Endothelial cell of hepatic sinusoid (primary cell): ENCODE measurements at regions not wholly inside any gene's neighbourhood (a gene's known extent, or its start where the extent isn't known, plus 50 kb on each side); places are given as distances from the start of the nearest gene placed in this dataset.
"Not testable (repeated sequence)": the region's sequence is repeated elsewhere in the genome, so short reads cannot be mapped to it uniquely, and the experiment has no call there.

ENCODE experiments used
- in situ Hi-C: cut with HindIII; loops from 2 replicates; pipeline ENCODE4 v1.10.0; 2017; ENCODE audit warnings: low sequenced_read_pairs

GRCh38 chr9:30292026-30292425, 2092.4 kb upstream of the ACO1 start:
- in situ Hi-C loops, result not testable (repeated sequence)

- in situ Hi-C loops, result no loop called here
Measured at GRCh38 chr9:30293231-30293630, 2091.2 kb upstream of the ACO1 start.

DNA sequence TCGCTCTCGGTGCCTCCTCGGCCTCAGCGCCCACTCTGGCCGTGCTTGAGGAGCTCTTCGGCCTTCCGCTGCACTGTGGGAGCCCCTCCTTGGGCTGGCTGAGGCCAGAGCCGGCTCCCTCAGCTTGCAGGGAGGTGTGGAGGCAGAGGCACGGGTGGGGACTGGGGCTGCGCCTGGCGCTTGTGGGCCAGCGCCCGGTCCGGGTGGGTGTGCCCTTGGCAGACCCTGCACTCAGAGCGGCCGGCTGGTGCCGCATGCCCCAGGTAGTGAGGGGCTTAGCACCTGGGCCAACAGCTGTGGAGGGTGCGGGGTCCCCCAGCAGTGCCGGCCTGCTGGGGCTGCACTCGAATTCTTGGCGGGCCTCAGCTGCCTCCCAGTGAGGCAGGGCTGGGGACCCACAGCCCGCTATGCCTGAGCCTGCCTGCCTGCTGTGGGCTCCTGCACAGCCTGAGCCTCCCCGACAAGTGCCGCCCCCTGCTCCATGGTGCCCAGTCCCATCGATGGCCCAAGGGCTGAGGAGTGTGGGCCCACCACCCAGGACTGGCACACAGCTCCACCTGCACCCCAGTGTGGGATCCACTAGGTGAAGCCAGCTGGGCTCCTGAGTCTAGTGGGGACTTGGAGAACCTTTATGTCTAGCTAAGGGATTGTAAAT, 2085.2 kb upstream of the ACO1 start:
- in situ Hi-C loops, result no loop called here

DNA sequence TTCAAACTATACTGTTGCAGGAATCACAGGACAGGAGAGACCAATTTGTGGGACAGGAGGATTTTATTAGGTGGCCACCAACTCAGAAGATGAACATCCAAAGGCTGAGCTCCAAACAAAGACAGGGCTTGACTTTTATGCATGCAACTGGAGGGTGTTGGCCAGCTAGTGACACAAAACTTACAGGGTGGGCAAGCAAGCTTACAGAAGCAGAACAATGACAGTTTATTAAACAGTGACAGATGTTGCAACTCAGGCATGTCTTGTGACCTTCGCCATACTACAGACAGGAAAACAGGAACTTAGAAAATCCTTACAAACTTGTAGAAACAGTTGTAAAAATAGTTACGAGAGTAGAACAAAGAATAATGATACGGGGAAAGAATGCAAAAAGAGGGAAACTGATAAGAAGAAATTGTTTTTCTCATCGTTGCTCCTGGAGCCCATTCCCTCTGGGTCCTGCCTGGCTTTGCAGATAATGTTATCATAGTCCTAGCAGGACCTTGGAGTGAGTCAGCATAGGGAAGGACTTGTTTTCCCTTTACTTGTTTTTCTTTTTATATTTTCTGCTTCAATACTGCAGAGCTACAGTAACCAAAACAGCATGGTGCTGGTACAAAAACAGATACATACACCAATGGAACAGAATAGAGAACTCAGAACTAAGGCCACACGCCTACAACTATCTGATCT, 2083.0 kb upstream of the ACO1 start:
- in situ Hi-C loops, result no loop called here

DNA sequence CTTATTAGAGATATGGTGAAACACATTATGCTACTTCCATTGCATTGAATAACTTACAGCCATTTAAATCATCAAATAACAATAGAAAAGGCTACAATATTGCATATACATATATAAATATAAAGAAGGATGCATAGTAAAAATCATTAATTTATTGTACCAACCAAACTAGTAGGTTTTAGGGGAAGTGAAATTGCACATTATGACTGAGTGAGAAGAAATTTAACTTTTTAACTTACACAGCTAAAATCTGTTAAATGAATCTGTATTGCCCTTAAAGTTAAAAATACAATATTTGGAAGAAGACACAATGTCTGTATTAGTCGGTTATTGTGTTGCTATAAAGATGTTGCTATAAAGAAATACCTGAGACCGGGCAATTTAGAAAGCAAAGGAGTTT, 2073.7 kb upstream of the ACO1 start:
- in situ Hi-C loops, result no loop called here

- in situ Hi-C loops, result no loop called here
Measured at GRCh38 chr9:30329431-30329830, 2055.0 kb upstream of the ACO1 start.

DNA sequence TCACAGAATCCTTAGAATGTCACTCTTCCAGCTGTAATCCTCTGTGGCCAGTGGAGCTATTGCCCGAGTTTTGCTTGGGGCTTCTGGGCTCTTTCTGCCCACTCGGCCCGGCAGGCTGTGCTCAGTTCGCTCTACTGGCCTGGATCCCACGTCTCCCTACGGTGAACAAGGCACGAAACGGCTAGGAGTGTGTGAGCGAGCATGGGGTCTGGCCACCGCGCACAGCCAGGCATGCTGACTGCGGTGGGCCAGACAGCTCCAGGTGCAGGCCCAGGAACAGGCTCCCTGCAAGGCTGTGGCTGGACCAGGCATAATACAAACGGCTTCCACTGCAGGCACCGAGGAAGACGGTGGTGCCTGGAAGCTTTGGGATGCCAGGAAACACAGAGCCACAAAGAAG, 2035.5 kb upstream of the ACO1 start:
- in situ Hi-C loops, result no loop called here

DNA sequence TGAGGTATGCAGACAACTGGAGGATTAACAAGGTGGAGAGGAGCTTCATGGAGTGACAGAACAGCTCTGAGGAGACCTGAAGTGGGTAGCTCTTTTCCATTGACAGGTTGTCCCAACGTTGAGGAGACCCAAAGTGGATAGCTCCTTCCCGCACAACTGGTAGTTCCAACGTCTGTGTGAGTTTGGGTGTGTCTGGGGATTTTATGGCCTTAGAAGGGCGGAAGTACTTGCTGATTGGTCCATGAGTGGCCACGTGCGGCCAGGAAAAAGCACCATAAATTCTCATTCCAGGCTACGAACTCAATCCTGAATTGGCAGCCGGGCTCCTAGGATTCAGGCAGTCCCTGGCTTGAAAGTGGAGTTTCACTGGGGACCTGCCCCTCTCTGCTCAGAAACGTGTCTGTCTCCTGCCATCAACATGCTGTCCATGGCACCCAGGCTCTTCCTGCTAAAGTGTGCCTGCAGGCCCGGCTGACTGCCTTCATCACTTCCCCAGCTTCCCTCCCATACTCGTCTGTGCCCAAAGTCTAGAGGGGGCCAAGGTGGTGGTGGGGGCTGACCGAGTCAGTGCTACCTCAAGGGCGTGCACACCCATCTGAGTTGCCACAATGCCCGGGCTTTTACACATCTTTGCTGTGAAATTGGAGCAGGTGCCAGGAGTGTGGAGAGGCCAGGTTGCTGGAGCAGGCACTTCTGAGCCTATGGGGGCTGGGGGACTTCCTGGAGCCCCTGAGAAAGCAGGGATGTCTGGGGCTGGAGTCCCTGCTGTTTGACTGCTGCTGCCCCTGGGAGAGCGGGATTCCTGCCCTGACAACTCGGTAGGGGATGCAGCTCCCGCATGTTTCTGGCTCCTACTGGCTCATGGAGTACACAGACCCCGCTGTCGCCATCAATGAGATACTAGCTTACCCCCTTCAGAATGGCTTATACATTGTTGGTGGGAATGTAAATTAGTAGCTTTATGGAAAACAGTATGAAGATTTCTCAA, 2034.6 kb upstream of the ACO1 start:
- in situ Hi-C loops, result no loop called here

GRCh38 chr9:30356221-30356620, 2028.2 kb upstream of the ACO1 start:
- in situ Hi-C loops, result no loop called here

DNA sequence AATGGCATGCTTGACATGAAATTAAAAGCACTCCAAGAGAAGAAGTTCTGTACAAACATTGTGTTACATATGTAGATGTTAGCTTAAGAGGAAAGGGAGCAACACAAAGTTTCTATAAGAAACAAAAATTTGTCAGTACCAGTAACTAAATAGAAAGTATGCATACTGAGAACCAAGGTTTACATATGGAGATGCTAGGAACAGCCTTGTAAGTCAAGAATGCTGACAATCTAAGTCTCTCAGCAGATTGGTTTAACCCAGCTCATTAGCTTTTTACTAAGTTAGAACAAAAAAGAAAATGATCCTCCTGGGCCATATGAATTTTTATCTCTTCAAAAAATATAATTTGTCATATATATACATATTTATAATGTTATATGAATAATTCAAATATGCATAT, 2022.1 kb upstream of the ACO1 start:
- in situ Hi-C loops, result no loop called here

GRCh38 chr9:30366140-30366539, 2018.3 kb upstream of the ACO1 start:
- in situ Hi-C loops, result not testable (repeated sequence)

- in situ Hi-C loops, result no loop called here
Measured at GRCh38 chr9:30382271-30382670, 2002.2 kb upstream of the ACO1 start.

DNA sequence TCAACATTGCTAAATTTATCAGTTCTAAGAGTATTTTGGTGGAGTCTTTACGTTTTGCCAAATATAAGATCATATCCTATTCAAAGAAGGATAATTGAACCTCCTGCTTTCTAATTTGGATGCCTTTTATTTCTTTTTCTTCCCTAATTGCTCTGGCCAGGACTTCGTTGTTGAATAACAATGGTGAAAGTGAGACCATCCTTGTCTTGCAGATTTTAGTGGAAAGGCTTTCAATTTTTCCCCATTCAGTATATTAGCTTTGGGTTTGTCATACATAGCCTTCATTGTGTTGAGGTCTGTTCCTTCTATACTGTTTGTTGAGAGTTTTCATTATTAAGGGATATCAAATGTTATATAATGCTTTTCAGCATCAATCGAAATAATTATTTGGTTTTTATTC, 1974.2 kb upstream of the ACO1 start:
- in situ Hi-C loops, result no loop called here

DNA sequence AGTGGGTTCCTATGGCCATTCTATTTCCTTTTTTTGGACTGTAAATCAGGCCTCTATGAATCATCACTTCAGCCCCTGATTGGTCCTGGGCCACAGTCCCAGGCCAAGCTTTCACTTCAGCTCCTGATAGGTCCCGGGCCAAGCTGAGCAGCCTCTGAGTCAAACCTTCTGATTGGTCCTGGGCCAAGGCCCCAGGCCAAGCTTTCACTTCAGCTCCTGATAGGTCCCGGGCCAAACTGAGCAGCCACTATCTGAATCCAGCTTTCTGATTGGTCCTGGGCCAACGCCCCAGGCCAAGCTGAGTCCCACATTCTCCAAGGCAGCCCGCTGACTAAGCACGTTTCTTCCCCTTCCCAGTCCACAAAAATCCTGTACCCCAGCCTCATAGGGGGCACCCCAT, 1972.9 kb upstream of the ACO1 start:
- in situ Hi-C loops, result no loop called here

GRCh38 chr9:30459156-30459555, 1925.3 kb upstream of the ACO1 start:
- in situ Hi-C loops, result no loop called here

DNA sequence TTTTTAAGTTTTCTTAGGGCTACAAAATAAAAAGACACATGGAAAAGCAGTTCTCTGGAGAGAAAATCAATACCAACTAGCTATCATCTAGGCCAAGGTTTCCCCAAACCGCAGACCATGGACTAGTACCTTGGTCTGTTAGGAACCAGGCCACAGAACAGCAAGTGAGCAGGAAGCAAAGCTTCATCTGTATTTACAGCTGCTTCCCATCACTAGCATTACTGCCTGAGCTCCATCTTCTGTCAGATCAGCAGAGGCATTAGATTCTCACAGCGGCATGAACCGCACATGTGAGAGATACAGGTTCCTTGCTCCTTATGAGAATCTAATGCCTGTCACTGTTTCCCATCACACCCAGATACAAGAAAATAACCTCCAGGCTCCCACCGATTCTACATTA, 1907.6 kb upstream of the ACO1 start:
- in situ Hi-C loops, result no loop called here

- in situ Hi-C loops, result no loop called here
Measured at GRCh38 chr9:30478684-30479083, 1905.8 kb upstream of the ACO1 start.

DNA sequence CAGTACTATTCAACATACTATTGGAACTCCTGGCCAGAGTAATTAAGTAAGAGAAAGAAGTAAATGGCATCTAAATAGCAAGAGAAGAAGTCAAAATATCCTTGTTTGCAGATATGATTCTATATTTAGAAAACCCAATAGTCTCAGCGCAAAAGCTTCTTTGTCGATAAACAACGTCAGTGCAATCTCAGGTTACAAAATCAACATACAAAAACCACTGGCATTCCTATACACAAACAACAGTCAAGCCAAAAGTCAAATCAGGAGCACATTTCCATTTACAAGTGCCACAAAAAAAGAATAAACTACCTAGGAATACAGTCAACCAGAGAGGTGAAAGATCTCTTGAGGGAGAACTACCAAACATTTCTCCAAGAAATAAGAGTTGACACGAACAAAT, 1901.9 kb upstream of the ACO1 start:
- in situ Hi-C loops, result no loop called here

DNA sequence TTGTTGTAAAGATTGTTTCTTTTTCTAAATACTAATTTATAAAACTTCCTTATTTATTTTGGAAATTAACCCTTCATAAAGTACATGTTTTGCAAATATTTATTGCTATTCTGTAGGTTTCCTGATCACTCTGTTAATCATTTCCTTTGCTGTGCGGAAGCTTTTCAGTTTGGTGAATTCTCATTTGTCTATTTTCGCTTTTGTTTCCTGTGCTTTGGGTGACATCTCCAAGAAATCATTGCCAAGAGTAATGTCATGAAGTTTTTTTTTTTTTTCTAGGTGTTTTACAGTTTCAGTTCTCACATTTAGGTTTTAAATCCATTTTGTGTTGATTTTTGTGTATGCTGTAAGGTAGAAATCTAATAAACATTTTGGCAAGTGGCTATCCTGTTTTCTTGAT, 1899.8 kb upstream of the ACO1 start:
- in situ Hi-C loops, result no loop called here

DNA sequence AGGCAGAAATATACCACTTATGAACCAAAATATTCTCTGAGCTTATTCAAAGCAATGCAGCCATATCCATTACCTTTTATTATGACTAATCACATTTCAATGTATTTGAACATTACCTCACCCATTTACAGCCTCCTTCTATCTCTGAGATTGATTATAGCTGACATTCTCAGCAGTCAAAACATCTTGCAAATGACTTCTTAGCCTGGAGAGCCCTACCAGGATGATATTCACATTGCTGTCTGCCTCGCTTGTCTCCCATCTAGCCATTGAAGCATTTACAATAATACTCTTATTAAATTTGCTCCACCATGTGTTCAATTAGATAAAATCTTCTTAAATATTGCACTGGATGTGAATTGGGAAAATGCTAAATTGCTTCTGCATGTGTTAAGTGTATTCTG, 1879.9 kb upstream of the ACO1 start:
- in situ Hi-C loops, result no loop called here

DNA sequence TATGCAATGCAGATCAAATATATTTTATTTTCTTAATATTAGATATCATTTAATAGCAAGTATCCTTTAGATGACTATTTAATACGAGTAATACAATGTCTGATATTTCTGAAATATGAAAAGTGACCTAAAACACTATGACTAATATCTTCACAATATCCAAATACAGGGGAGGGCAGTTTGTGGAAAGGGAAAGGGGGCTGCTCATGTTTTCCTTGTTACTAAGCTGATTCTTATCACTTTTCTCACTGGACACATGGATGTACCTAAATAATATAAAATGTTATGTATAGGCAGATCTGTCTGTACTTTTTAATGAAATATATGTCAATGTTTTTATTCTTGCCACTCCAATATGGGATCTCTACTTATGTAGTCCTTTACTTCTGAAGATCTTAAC, 1879.1 kb upstream of the ACO1 start:
- in situ Hi-C loops, result no loop called here

DNA sequence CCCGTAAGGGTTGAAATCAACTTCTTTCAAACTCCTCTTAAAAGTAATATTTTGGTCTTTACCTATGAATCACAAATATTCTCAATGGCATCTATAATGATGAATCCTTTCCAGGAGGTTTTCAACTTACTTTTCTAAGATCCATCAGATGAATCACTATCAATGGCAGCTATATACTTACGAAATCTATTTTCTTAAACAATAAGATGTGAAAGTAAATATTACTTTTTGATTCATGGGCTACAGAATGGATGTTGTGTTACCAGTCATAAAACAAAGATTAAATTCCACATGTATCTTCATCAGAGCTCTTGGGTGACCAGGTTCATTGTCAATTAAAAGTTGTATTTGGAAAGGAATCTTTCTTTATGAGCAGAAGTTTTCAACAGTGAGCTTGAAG, 1877.7 kb upstream of the ACO1 start:
- in situ Hi-C loops, result no loop called here
